NCI-H345 treated with DMSO at 0.1 percent for 48 hours (cell line): ENCODE measurements at regions not wholly inside any gene's neighbourhood (a gene's known extent, or its start where the extent isn't known, plus 50 kb on each side); places are given as distances from the start of the nearest gene placed in this dataset.

Experiments
- DNase-seq: peaks from one replicate; lab custom pipeline; 2025; ENCODE audit not compliant: unreplicated experiment; lab: John Stamatoyannopoulos, UW

DNA sequence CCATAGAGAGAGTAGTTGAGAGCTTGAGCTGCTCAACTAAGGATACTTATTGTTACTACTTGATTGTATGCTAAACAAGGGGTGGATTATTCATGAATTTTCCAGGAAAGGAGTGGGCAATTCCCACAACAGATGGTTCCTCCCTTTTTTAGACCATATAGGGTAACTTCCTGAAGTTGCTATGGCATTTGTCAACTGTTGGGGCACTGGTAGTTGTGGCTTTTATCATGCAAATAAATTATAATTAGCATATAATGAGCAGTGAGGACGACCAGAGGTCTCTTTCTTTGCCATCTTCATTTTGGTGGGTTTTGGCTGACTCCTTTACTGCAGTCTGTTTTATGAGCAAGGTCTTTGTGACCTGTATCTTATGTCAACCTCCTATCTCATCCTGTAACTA lies 1403.5 kb upstream of the PABPC4L start:
- DNase-seq, result no peak

- DNase-seq, result no peak
These were observed 1402.9 kb upstream of the PABPC4L start for GRCh38 chr4:135604531-135604930.

GRCh38 chr4:135601351-135601750 lies 1399.8 kb upstream of the PABPC4L start:
- DNase-seq, result no peak

DNA sequence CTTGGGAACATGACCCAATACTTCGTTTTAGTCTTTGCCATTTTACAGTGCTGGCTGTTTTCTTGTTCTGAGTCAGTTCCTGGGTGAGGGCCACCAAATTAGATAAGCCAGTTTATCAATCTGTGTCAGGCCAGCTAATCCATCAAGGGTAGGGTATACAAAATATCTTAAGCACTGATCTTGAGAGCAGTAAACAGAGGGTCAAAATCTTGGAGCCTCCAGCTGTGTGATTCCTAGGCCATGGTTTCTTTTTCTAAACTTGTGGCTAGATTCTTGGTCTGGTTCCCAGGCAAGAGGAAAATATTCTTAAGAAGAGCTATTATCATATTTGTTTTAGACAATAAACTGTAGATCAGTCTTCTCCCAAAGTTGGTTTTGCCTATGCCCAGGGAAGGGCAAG lies 1396.6 kb upstream of the PABPC4L start:
- no peak for DNase-seq

DNA sequence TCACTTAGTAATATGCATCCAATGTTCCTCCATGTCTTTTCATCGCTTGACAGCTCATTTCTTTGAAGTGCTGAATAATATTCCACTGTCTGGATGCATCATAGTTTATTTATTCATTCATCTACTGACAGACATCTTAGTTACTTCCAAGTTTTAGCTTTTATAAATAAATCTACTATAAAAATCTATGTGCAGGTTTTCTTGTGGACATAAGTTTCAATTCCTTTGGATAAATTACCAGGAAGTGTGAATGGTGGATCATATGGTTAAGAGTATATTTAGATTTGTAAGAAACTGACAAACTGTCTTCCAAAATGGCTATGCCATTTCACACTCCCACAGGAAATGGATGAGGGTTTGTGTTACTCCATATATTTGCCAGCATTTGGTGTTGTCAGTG lies 1392.9 kb upstream of the PABPC4L start:
- no peak for DNase-seq

DNA sequence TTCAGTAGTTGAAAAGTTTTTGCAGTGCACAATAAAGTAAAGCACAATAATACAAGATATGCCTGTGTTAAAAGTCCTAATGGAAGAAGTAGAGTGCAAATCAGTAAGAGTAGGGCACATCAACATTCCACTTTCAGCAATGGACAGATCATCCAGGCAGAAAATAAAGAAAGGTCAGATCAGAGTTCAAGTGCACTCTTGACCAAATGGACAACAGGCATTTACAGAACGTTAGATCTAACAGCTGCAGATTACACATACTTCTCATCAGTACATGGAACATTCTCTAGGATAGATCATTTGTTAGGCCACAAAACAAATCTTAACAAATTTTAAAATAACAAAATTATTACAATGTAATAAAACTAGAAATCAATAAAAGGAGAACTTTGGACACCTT lies 1373.5 kb upstream of the PABPC4L start:
- no peak for DNase-seq

- DNase-seq, result no peak
These were observed 1371.7 kb upstream of the PABPC4L start for GRCh38 chr4:135573251-135573650.

DNA sequence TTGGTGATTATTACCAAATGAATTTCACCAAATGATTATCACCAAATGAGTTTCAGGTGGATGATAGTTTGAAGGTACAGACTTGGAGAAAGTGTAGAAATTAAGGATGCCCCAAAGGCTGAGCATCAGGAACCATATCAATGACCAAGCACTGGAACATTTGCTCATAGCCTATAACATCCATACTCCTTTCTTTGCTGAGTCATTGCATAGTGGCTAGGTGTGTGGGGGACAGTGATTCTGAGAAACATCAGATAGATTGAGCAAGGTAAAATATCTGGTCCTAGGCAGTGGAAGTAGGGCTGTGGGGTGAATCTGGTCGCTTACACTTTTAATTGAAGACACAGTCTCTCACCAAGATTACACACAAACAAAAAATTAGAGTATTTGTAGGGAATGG lies 1362.5 kb upstream of the PABPC4L start:
- DNase-seq, result no peak

DNA sequence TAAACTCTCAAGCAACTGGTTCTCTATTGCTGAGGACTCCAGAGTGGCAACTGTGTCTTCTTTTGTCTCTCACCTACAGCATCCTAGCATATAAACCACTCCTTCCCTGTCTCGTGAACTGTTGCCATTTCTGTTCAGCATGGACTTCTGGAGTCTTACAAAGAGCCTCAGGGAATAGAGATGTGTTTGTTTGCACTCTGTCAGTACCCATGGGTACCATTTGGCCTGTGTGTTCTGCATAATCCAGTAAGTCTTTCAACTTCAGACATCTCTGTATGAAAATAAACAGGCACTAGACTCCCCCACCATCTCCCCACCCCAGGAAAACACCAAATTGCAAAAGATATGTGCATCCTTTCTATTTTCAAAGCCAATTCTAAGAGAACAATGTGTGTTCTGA lies 1351.6 kb upstream of the PABPC4L start:
- no peak for DNase-seq

DNA sequence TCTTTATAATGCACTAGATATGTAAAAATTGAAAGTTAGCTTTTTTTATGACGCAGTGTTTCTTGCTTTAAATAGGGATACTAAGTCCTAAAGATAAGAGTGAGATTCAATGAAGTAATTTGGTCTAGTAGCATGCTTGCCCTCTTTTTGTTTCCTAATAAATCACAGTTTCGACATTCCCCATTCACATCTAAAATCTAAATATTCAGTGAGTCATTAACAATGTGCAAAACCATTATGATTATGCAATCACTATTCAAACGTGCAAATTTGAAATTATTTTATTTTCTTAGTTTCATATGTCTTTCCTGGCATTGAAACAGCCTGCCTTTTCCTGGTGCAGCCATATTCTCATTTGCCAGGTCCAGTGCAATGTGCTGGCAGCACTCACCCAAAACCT lies 1350.5 kb upstream of the PABPC4L start:
- no peak for DNase-seq

DNA sequence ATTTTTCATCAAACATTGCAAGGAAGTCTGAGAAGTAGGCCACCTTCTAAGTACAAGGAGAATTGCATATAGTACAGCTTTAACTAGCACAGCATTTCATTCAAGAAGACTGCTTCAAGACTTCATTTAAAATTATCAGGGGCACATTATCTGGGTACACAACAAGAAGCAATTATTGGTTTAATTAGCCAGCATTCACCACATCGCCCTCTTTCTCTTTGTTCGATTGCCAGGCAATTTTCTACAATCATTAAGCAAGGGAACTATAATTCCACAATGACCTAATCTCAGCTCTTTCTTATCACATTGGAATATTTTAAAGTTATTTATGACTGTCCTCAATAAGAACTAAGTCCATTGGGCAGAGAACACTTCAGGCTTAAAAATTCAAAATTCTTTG lies 1347.1 kb upstream of the PABPC4L start:
- no peak for DNase-seq

DNA sequence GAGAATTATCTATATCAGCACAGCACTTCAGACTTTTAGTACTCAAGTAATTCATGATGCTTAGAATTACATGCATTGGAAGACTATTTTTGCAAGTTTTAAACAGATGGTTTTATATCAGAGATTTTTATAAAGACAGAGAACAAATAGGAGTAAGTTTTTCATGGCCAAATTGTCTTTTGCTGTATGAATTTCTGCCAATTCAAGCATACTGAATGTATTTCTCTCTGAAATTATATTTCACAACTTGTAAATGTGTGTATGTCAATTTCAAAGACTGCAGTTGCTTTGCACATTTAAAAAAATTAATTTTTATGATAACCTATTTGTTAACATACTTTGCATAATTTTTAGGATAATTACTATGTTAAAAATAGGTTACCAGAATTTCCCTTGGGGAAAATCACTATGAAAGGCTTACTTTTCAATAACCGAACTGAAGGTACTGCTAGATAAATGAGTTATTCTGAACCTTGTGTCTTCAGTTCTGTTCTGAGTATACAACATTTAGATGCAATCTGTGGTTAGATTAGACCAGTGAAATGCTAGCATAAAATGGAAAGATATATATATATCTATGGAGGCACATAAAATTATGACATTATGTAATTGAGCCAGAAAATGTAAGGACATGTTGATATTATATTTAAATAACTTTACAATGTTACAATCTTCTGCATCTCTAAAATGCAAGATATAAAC lies 1344.2 kb upstream of the PABPC4L start:
- DNase-seq, result no peak

DNA sequence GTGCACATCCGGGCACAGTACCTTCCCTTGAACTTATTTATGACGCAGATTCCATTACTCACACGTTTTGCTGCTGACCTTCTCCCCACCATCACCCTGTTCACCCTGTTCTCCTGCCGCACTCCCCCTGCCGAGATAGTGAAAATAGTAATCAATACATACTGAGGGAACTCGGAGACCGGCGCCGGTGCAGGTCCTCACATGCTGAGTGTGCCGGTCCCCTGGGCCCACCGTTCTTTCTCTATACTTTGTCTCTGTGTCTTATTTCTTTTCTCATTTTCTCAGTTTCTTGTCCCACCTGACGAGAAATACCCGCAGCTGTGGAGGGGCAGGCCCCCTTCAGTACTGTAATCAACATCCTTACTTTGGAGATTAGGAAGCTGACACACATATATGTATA lies 1337.1 kb upstream of the PABPC4L start:
- no peak for DNase-seq

GRCh38 chr4:135533053-135533452 lies 1331.5 kb upstream of the PABPC4L start:
- no peak for DNase-seq

DNA sequence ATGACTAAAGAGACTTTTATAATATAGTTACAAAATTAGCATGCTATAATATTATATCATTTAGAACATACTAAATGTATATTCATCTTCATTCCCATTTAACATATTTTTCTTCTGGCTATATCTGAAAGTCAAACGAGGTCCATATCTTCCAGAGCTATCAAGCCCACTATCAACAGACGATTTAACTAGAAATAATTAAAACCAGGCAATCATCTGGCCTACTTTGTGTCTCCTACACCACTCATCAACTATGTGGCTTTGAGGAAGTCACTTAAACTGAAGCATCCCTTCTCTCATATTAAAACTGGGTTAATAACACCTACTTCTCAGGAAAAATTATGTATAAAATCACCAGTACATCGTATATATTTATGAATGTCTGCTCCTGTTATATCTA lies 1330.5 kb upstream of the PABPC4L start:
- no peak for DNase-seq

GRCh38 chr4:135515295-135515694 lies 1313.7 kb upstream of the PABPC4L start:
- DNase-seq, result no peak

DNA sequence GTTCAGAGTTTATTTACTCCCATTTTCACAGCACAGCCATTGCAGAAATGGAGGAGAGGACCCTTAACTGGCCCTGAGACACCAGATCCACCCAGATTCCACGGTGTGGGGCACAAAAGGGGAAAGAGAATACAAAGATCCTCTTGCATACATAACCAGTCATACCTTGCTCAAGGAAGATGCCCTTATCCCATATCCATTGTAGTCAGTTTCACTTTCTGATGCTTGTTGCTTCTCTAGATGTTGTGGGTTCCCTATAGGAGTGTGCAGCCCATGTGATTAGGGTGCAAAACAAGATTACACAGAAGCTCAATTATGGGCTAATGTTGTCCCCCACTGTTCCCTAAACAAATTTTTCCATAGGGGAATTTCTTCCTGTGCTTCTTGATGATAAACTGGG lies 1309.0 kb upstream of the PABPC4L start:
- no peak for DNase-seq

- DNase-seq, result no peak
These were observed 1306.6 kb upstream of the PABPC4L start for GRCh38 chr4:135508006-135508714.

- no peak for DNase-seq
These were observed 1296.1 kb upstream of the PABPC4L start for GRCh38 chr4:135497563-135498152.

GRCh38 chr4:135492439-135492838 lies 1290.8 kb upstream of the PABPC4L start:
- no peak for DNase-seq

DNA sequence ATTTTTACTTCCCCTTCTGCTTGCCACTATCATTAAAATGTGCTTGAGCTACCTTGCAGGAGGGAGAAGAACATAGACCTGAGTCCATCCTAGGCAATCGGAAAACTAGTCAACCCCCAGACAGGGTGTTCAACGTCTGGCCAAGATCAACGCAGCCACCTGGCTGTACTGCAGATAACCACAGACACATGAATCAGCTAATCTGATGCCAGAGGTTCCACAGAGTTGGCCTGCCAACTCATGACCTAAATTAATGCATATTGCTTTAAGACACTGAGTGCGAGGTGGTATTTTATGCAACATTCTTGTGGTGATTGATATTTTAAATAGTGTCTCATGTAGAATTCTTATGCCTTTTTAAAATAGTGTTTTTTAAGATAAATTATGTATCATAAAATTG lies 1283.8 kb upstream of the PABPC4L start:
- DNase-seq, result no peak

DNA sequence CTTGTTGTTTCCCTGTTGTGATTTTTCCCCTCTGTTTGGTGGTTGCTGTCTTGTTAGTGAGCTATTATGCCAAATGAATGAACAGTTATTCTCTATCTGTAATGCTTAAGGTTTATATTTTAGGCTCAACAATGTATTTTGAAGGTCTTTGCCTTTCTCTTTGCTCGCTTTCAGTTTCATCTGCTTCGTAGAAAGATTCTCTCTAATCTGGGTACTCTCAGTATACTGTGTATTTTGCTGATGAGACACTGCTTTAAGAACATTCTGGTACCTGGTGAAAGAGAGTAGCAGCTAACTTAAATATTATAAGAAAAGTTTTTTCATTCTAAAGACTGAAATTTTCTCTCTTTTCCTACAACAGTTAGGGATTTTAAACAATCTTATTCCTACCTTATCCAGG lies 1274.7 kb upstream of the PABPC4L start:
- no peak for DNase-seq

GRCh38 chr4:135464311-135464710 lies 1262.7 kb upstream of the PABPC4L start:
- no peak for DNase-seq
